GM12892 (cell line): ENCODE measurements at regions not wholly inside any gene's neighbourhood (a gene's known extent, or its start where the extent isn't known, plus 50 kb on each side); places are given as distances from the start of the nearest gene placed in this dataset.

Experiments used
- POLR2A ChIP-seq: IDR thresholded peaks from 2 replicates; pipeline ENCODE4 v1.6.1; 2011; ENCODE audit warnings: low read depth, low read length, control low read depth
- TAF1 ChIP-seq: IDR thresholded peaks from 2 replicates; pipeline ENCODE4 v1.6.1; 2011; ENCODE audit warnings: low read depth, mild to moderate bottlenecking, control low read depth, low read length, borderline replicate concordance

DNA sequence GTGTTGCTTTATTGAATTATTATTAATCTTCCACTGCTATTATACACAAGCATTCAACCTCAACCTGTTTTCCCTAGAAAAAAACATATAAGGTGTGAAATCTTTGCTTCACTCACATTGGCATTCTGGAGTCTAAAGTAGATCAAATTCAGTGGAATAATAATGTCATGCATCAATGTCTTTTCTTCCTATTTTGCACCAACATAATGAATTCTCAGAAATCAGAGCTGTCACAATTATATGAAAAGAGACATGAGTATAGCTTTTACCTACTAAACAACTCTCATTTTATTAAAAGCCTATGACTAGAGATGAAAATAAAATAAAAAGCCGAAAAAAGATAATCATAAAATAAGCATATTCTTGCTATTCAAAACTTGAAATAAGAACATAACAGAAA is 96.3 kb upstream of the QRFPR start:
- TF ChIP-seq POLR2A (no peak), TAF1 (no peak)
